AG04450 (cell line): ENCODE measurements at regions not wholly inside any gene's neighbourhood (a gene's known extent, or its start where the extent isn't known, plus 50 kb on each side); places are given as distances from the start of the nearest gene placed in this dataset.

Experiments used
- CTCF ChIA-PET: fragments of 300-600, 350-600 bp; formaldehyde crosslinking; extraction: SDS; loops from one replicate; lab custom pipeline; 2022; ENCODE audit warnings: antibody characterized with exemption, inconsistent platforms; lab: Charles Lee
- POLR2A ChIA-PET: fragments of 350-600 bp; formaldehyde crosslinking; extraction: SDS; loops from one replicate; lab custom pipeline; 2021; ENCODE audit warnings: antibody characterized with exemption, inconsistent platforms; lab: Yijun Ruan, JAX
- DNase-seq: peaks from one replicate; pipeline ENCODE4 v3.0.0-alpha.2; 2011; ENCODE audit warnings: low read depth, low spot score
- H3K27ac ChIP-seq: one replicate; pipeline ENCODE4 v1.5.1; 2012; ENCODE audit warnings: low read depth, low read length, control low read depth
- H3K27me3 ChIP-seq: one replicate; pipeline ENCODE4 v1.6.0; 2012; ENCODE audit warnings: low read length; ENCODE audit not compliant: control insufficient read depth, insufficient read depth
- H3K4me3 ChIP-seq: 2 replicates; pipeline ENCODE4 v1.5.1; 2011; ENCODE audit warnings: mild to moderate bottlenecking, low read depth, low read length, control low read depth
- H3K9me3 ChIP-seq: 2 replicates; pipeline ENCODE4 v1.5.1; 2012; ENCODE audit warnings: low read length; ENCODE audit not compliant: control insufficient read depth, insufficient read depth
- CTCF ChIP-seq: IDR thresholded peaks from 2 replicates; pipeline ENCODE4 v1.5.1; 2011; ENCODE audit warnings: low read depth, low read length, control low read depth, inconsistent platforms

GRCh38 chr9:73537561-73537960, 385.9 kb downstream of the ANXA1 start:
- ChIA-PET POLR2A (no interaction called here), CTCF (no interaction called here)
- no peaks in the 10 kb centered on the region for H3K27me3 ChIP-seq
- H3K27ac ChIP-seq: no peak overlapping the region
- DNase-seq: no peak
- no peak overlapping the region for H3K4me3 ChIP-seq
- H3K9me3 ChIP-seq: peaks cover 3% of the 10 kb centered on the region; the same call in 1 of the 2 replicates
- TF ChIP-seq CTCF: no peak

- POLR2A ChIA-PET: no interaction called here
- TF ChIP-seq CTCF: no peak
- Histone ChIP-seq H3K27me3 (no peaks in the 10 kb centered on the region), H3K4me3 (no peak overlapping the region), H3K27ac (no peak overlapping the region), H3K9me3 (peaks cover 3% of the 10 kb centered on the region; the same call in 1 of the 2 replicates)
- DNase-seq: no peak
- CTCF ChIA-PET: no interaction called here
Measured at GRCh38 chr9:73539881-73540390, 388.3 kb downstream of the ANXA1 start.

GRCh38 chr9:73541923-73542322, 390.3 kb downstream of the ANXA1 start:
- POLR2A ChIA-PET: no interaction called here
- CTCF ChIA-PET: no interaction called here
- no peak for DNase-seq
- Histone ChIP-seq H3K27me3 (no peaks in the 10 kb centered on the region), H3K9me3 (peaks cover 3% of the 10 kb centered on the region; the same call in 1 of the 2 replicates), H3K4me3 (no peak overlapping the region), H3K27ac (no peak overlapping the region)
- TF ChIP-seq CTCF: no peak

- POLR2A ChIA-PET: no interaction called here
- H3K9me3 ChIP-seq: peaks cover 3% of the 10 kb centered on the region; the same call in 1 of the 2 replicates
- no peak overlapping the region for H3K4me3 ChIP-seq
- no peak overlapping the region for H3K27ac ChIP-seq
- no peak for DNase-seq
- no peak for TF ChIP-seq CTCF
- CTCF ChIA-PET: no interaction called here
- H3K27me3 ChIP-seq: no peaks in the 10 kb centered on the region
Measured at GRCh38 chr9:73543727-73544126, 392.1 kb downstream of the ANXA1 start.

- POLR2A ChIA-PET: no interaction called here
- CTCF ChIA-PET: no interaction called here
- H3K27me3 ChIP-seq: no peaks in the 10 kb centered on the region
- H3K9me3 ChIP-seq: no peaks in the 10 kb centered on the region
- no peak overlapping the region for H3K27ac ChIP-seq
- no peak overlapping the region for H3K4me3 ChIP-seq
- no peak for TF ChIP-seq CTCF
- no peak for DNase-seq
Measured at GRCh38 chr9:73548201-73548600, 396.5 kb downstream of the ANXA1 start.
